Natural killer cell (primary cell): ENCODE measurements at regions not wholly inside any gene's neighbourhood (a gene's known extent, or its start where the extent isn't known, plus 50 kb on each side); places are given as distances from the start of the nearest gene placed in this dataset.

Source experiments
- ATAC-seq, 3 donors: fragments of 150-1000 bp in 2 of 3; fragments of 200-7000 bp in 1 of 3; cut with Tn5 transposase; 1 replicate in 1 of 3; 2 replicates in 2 of 3; pipeline ENCODE4 v1.10.0; 2021; ENCODE audit warnings: mild to moderate bottlenecking in 2 of 3, moderate library complexity in 2 of 3
- DNase-seq, 2 donors: peaks; one replicate each; pipeline versions ENCODE4 v3.0.0 to v3.0.0-alpha.2; 2013 to 2021; ENCODE audit warnings: mixed read lengths in 1 of 2
- H3K27ac ChIP-seq: one replicate; pipeline ENCODE4 v1.5.1; 2013; ENCODE audit warnings: mild to moderate bottlenecking, low read length
- H3K27me3 ChIP-seq: one replicate; pipeline ENCODE4 v1.6.1; 2013; ENCODE audit warnings: low read length; ENCODE audit not compliant: control insufficient read depth, insufficient read depth
- H3K36me3 ChIP-seq: one replicate; pipeline ENCODE4 v1.6.1; 2013; ENCODE audit warnings: low read length; ENCODE audit not compliant: control insufficient read depth, insufficient read depth
- H3K4me1 ChIP-seq: one replicate; pipeline ENCODE4 v1.6.1; 2013; ENCODE audit warnings: low read length; ENCODE audit not compliant: control insufficient read depth, insufficient read depth
- H3K4me3 ChIP-seq: one replicate; pipeline ENCODE4 v1.5.1; 2013; ENCODE audit warnings: low read length
- H3K9me3 ChIP-seq: one replicate; pipeline ENCODE4 v1.6.1; 2013; ENCODE audit warnings: low read length; ENCODE audit not compliant: control insufficient read depth, insufficient read depth
- H3K27ac Mint-ChIP-seq, 2 donors: one replicate each; pipeline ENCODE4 v1.8.0; 2022; ENCODE audit warnings: mild to moderate bottlenecking in 2 of 2, mixed read lengths in 2 of 2, moderate library complexity in 1 of 2
- H3K27me3 Mint-ChIP-seq, 2 donors: one replicate each; pipeline ENCODE4 v1.8.0; 2022; ENCODE audit warnings: low read depth in 2 of 2, mixed read lengths in 2 of 2
- H3K36me3 Mint-ChIP-seq: one replicate; pipeline ENCODE4 v1.8.0; 2022; ENCODE audit warnings: mixed read lengths
- H3K4me1 Mint-ChIP-seq, 2 donors: one replicate each; pipeline ENCODE4 v1.8.0; 2022; ENCODE audit warnings: mixed read lengths in 2 of 2
- H3K4me3 Mint-ChIP-seq: one replicate; pipeline ENCODE4 v1.8.0; 2022; ENCODE audit warnings: mild to moderate bottlenecking, moderate library complexity, mixed read lengths
- H3K9me3 Mint-ChIP-seq, 2 donors: one replicate each; pipeline ENCODE4 v1.8.0; 2022; ENCODE audit warnings: mixed read lengths in 2 of 2
- CTCF ChIP-seq: fragments of 200-600 bp; IDR thresholded peaks from one replicate; pipeline ENCODE4 v1.8.0; 2022; ENCODE audit warnings: antibody characterized with exemption
- WGBS: methylation state at CpG from one replicate; pipeline ENCODE4 v1.1.7; 2013; ENCODE audit warnings: missing lambda C conversion rate; ENCODE audit not compliant: insufficient coverage; 5-methylcytosine and 5-hydroxymethylcytosine counted together
- intact Hi-C: fragments of 100-400 bp; cut with micrococcal nuclease; formaldehyde crosslinking; loops from one replicate; pipeline ENCODE4 v1.14.2; 2022

GRCh38 chr2:18763338-18763737 is 174.0 kb upstream of the NT5C1B start:
- Histone ChIP-seq H3K27me3 (no peaks in the 10 kb centered on the region), H3K4me3 (no peak overlapping the region), H3K4me1 (no peaks in the 10 kb centered on the region), H3K9me3 (no peaks in the 10 kb centered on the region), H3K27ac (no peak overlapping the region), H3K36me3 (no peaks in the 10 kb centered on the region)
- H3K4me1 Mint-ChIP-seq: no peaks in the 10 kb centered on the region
- DNase-seq (no peak), ATAC-seq (no peak)
- H3K36me3 Mint-ChIP-seq: peaks cover 22% of the 10 kb centered on the region
- no peaks in the 10 kb centered on the region for H3K27me3 Mint-ChIP-seq
- H3K27ac Mint-ChIP-seq: no peak overlapping the region
- peaks cover 9 to 18% of the 10 kb centered on the region in 2 donors for H3K9me3 Mint-ChIP-seq
- no peak overlapping the region for H3K4me3 Mint-ChIP-seq
- 75% methylated on average over 1 of the region's 1 CpG for WGBS
- TF ChIP-seq CTCF: no peak
- intact Hi-C loops: no loop called here

GRCh38 chr2:18762667-18763066 is 173.3 kb upstream of the NT5C1B start:
- H3K27me3 ChIP-seq: no peaks in the 10 kb centered on the region
- WGBS: 67% methylated on average over 1 of the region's 1 CpG
- H3K36me3 ChIP-seq: no peaks in the 10 kb centered on the region
- Mint-ChIP-seq H3K4me3 (no peak overlapping the region), H3K4me1 (no peaks in the 10 kb centered on the region), H3K27me3 (no peaks in the 10 kb centered on the region), H3K27ac (no peak overlapping the region), H3K9me3 (peaks cover 9 to 17% of the 10 kb centered on the region in 2 donors), H3K36me3 (peaks cover 18% of the 10 kb centered on the region)
- TF ChIP-seq CTCF: no peak
- no peaks in the 10 kb centered on the region for H3K9me3 ChIP-seq
- DNase-seq (no peak), ATAC-seq (no peak)
- H3K4me1 ChIP-seq: no peaks in the 10 kb centered on the region
- no peak overlapping the region for H3K27ac ChIP-seq
- H3K4me3 ChIP-seq: no peak overlapping the region
- intact Hi-C loops: no loop called here

GRCh38 chr2:18754286-18754685 is 164.9 kb upstream of the NT5C1B start:
- WGBS: 96% methylated on average over 1 of the region's 1 CpG
- Mint-ChIP-seq H3K27ac (no peak overlapping the region), H3K36me3 (no peaks in the 10 kb centered on the region), H3K4me3 (no peak overlapping the region), H3K4me1 (no peaks in the 10 kb centered on the region), H3K9me3 (peaks cover 1 to 3% of the 10 kb centered on the region in 2 donors), H3K27me3 (no peaks in the 10 kb centered on the region)
- ATAC-seq (no peak), DNase-seq (no peak)
- Histone ChIP-seq H3K27ac (no peak overlapping the region), H3K4me1 (no peaks in the 10 kb centered on the region), H3K27me3 (no peaks in the 10 kb centered on the region), H3K36me3 (no peaks in the 10 kb centered on the region), H3K9me3 (no peaks in the 10 kb centered on the region), H3K4me3 (no peak overlapping the region)
- intact Hi-C loops: no loop called here
- TF ChIP-seq CTCF: no peak

- no peak overlapping the region for H3K4me3 Mint-ChIP-seq
- no peak overlapping the region for H3K27ac Mint-ChIP-seq
- Histone ChIP-seq H3K9me3 (no peaks in the 10 kb centered on the region), H3K4me1 (no peaks in the 10 kb centered on the region), H3K27me3 (no peaks in the 10 kb centered on the region), H3K36me3 (no peaks in the 10 kb centered on the region), H3K4me3 (no peak overlapping the region), H3K27ac (no peak overlapping the region)
- WGBS: 76% methylated on average over 4 of the region's 4 CpGs
- DNase-seq (no peak), ATAC-seq (no peak)
- intact Hi-C loops: no loop called here
- no peaks in the 10 kb centered on the region for H3K9me3 Mint-ChIP-seq
- no peaks in the 10 kb centered on the region for H3K4me1 Mint-ChIP-seq
- no peak for TF ChIP-seq CTCF
- H3K27me3 Mint-ChIP-seq: no peaks in the 10 kb centered on the region
- no peaks in the 10 kb centered on the region for H3K36me3 Mint-ChIP-seq
These were observed 164.4 kb upstream of the NT5C1B start for GRCh38 chr2:18753722-18754121.
